ENCODE measurements at regions not wholly inside any gene's neighbourhood (a gene's known extent, or its start where the extent isn't known, plus 50 kb on each side); places are given as distances from the start of the nearest gene placed in this dataset.

GRCh38 chr9:90000925-90001324, 396.1 kb downstream of the GADD45G start:
- Histone ChIP-seq H3K36me3 (ENCODE audit: control insufficient read depth in 2 of 2, insufficient read depth in 2 of 2, low read length in 1 of 2) (no peaks in the 10 kb centered on the region), H3K4me2 (ENCODE audit: control insufficient read depth, insufficient read depth) (no peak overlapping the region), H3K9ac (ENCODE audit: control insufficient read depth, insufficient read depth, low read length) (no peak overlapping the region), H3K4me1 (ENCODE audit: control insufficient read depth, insufficient read depth, low read length) (peaks cover 12% of the 10 kb centered on the region), H4K20me1 (ENCODE audit: control insufficient read depth, insufficient read depth) (no peaks in the 10 kb centered on the region), H3K4me3 (no peak overlapping the region), H3K79me2 (ENCODE audit: control insufficient read depth, insufficient read depth, low read length) (no peaks in the 10 kb centered on the region), H3K27ac (ENCODE audit: control insufficient read depth, insufficient read depth) (no peak overlapping the region), H3K27me3 (replicated peaks in 1 of 2; ENCODE audit: control insufficient read depth in 2 of 2, insufficient read depth in 2 of 2, low read length in 1 of 2) (no peaks in the 10 kb centered on the region), H2AFZ (ENCODE audit: control insufficient read depth, low read depth, low read length) (no peak overlapping the region), H3K9me3 (replicated peaks; ENCODE audit: control insufficient read depth, insufficient read depth, low read length) (no peaks in the 10 kb centered on the region; the same call in 2 of the 3 replicates)
- no peak for ATAC-seq
- no peak for DNase-seq (ENCODE audit: low read depth, low spot score)
- TF ChIP-seq SIX5 (IDR thresholded peaks at IDR 0.05; ENCODE audit: low read depth, low read length, severe bottlenecking) = no peak
- no peak for TF ChIP-seq ZNF207 (IDR thresholded peaks at IDR 0.05; ENCODE audit: borderline replicate concordance)
- ChIA-PET POLR2A (no interaction called here), RAD21 (ENCODE audit: unreplicated experiment) (interaction anchor here (1.4 to 2.9 kb wide), 2 partner anchors 32 to 398 kb away, joined by 3 to 16 read pairs; no protein-coding TSS in a partner anchor), SMC1A (ENCODE audit: uncharacterized antibody, unreplicated experiment) (interaction anchor here (1.2 to 3.0 kb wide), 5 partner anchors 12 to 403 kb away, joined by 4 to 11 read pairs (median 5); no protein-coding TSS in a partner anchor), CTCF (interaction anchor here (1.4 to 2.0 kb wide), 4 partner anchors 23 to 407 kb away, joined by 3 to 7 read pairs (median 6); no protein-coding TSS in a partner anchor)
- FAIRE-seq = peak; percentile 61
- 76% methylated on average over 7 of the region's 7 CpGs for WGBS (ENCODE audit: insufficient coverage, insufficient replicate concordance, low lambda C conversion rate, missing lambda C conversion rate)
- BruUV-seq (replicated peaks) = no TSS peak
- in situ Hi-C loops (cut with MboI) = no loop called here
- intact Hi-C loops (cut with micrococcal nuclease; ENCODE audit: unreplicated experiment) = no loop called here

- RAD21 ChIA-PET (ENCODE audit: unreplicated experiment) = no interaction called here
- in situ Hi-C loops (cut with MboI) (no loop called here), intact Hi-C loops (cut with micrococcal nuclease; ENCODE audit: unreplicated experiment) (no loop called here)
- whole genome bisulfite sequencing (ENCODE audit: insufficient coverage, insufficient replicate concordance, low lambda C conversion rate, missing lambda C conversion rate) = 94% methylated on average over 7 of the region's 7 CpGs
- FAIRE-seq (no peak), DNase-seq (ENCODE audit: low read depth, low spot score) (no peak), ATAC-seq (no peak)
- H3K4me3 ChIP-seq = no peak overlapping the region
- no peaks in the 10 kb centered on the region for H3K79me2 ChIP-seq (ENCODE audit: control insufficient read depth, insufficient read depth, low read length)
- no peak overlapping the region for H3K4me2 ChIP-seq (ENCODE audit: control insufficient read depth, insufficient read depth)
- H3K36me3 ChIP-seq (ENCODE audit: control insufficient read depth in 2 of 2, insufficient read depth in 2 of 2, low read length in 1 of 2) = no peaks in the 10 kb centered on the region
- no peak overlapping the region for H3K27ac ChIP-seq (ENCODE audit: control insufficient read depth, insufficient read depth)
- H3K27me3 ChIP-seq (replicated peaks in 1 of 2; ENCODE audit: control insufficient read depth in 2 of 2, insufficient read depth in 2 of 2, low read length in 1 of 2) = no peaks in the 10 kb centered on the region
- H3K9me3 ChIP-seq (replicated peaks; ENCODE audit: control insufficient read depth, insufficient read depth, low read length) = no peaks in the 10 kb centered on the region; the same call in 2 of the 3 replicates
- H4K20me1 ChIP-seq (ENCODE audit: control insufficient read depth, insufficient read depth) = no peaks in the 10 kb centered on the region
- no TSS peak for BruUV-seq (replicated peaks)
- SMC1A ChIA-PET (ENCODE audit: uncharacterized antibody, unreplicated experiment) = no interaction called here
- TF ChIP-seq NFXL1 (IDR thresholded peaks at IDR 0.05; ENCODE audit: borderline replicate concordance) = no peak
- no peak for TF ChIP-seq ZBED1 (IDR thresholded peaks at IDR 0.05; ENCODE audit: borderline replicate concordance)
- no peak for TF ChIP-seq MTA3 (IDR thresholded peaks at IDR 0.05; ENCODE audit: borderline replicate concordance, low read length)
- TF ChIP-seq POLR2AphosphoS5 (IDR thresholded peaks at IDR 0.05; ENCODE audit: low read length) = no peak
- CTCF ChIA-PET = interaction anchor here (2.0 kb wide), 1 partner anchor 404 kb away, joined by 6 read pairs; no protein-coding TSS in a partner anchor
- H3K9ac ChIP-seq (ENCODE audit: control insufficient read depth, insufficient read depth, low read length) = no peak overlapping the region
- H2AFZ ChIP-seq (ENCODE audit: control insufficient read depth, low read depth, low read length) = no peak overlapping the region
- peaks cover 12% of the 10 kb centered on the region for H3K4me1 ChIP-seq (ENCODE audit: control insufficient read depth, insufficient read depth, low read length)
- POLR2A ChIA-PET = no interaction called here
These were observed 396.9 kb downstream of the GADD45G start for GRCh38 chr9:90001747-90002146.
